IPS DF 6.9 (cell line): ENCODE measurements at regions not wholly inside any gene's neighbourhood (a gene's known extent, or its start where the extent isn't known, plus 50 kb on each side); places are given as distances from the start of the nearest gene placed in this dataset.

Experiments used
- DNase-seq: peaks from one replicate; pipeline ENCODE4 v3.0.0-alpha.2; 2013; ENCODE audit warnings: low read depth, low spot score
- H3K27ac ChIP-seq: one replicate; pipeline ENCODE4 v1.5.1; 2013; ENCODE audit warnings: low read length, control low read depth
- H3K27me3 ChIP-seq: 2 replicates; pipeline ENCODE4 v1.6.1; 2013; ENCODE audit warnings: mild to moderate bottlenecking, low read length; ENCODE audit not compliant: control insufficient read depth, insufficient read depth
- H3K36me3 ChIP-seq: 2 replicates; pipeline ENCODE4 v1.6.1; 2013; ENCODE audit warnings: low read length; ENCODE audit not compliant: control insufficient read depth, insufficient read depth
- H3K4me1 ChIP-seq: 2 replicates; pipeline ENCODE4 v1.6.1; 2013; ENCODE audit warnings: low read length; ENCODE audit not compliant: control insufficient read depth, insufficient read depth
- H3K4me3 ChIP-seq: 2 replicates; pipeline ENCODE4 v1.5.1; 2013; ENCODE audit warnings: mild to moderate bottlenecking, low read length
- H3K9me3 ChIP-seq: 2 replicates; pipeline ENCODE4 v1.6.1; 2013; ENCODE audit warnings: low read length, inconsistent platforms; ENCODE audit not compliant: control insufficient read depth, insufficient read depth
- WGBS: extraction: QIAGEN DNeasy Blood & Tissue Kit; methylation state at CpG from one replicate; pipeline ENCODE4 v1.1.7; 2013; ENCODE audit warnings: mixed read lengths, missing lambda C conversion rate; ENCODE audit not compliant: insufficient read length, insufficient coverage; 5-methylcytosine and 5-hydroxymethylcytosine counted together

- DNase-seq, result no peak
- no CpG with 5 or more reads among the region's 2 CpGs for WGBS
- Histone ChIP-seq H3K27ac (no peak overlapping the region), H3K36me3 (no peaks in the 10 kb centered on the region), H3K9me3 (no peaks in the 10 kb centered on the region), H3K4me3 (no peak overlapping the region), H3K4me1 (peaks cover 1% of the 10 kb centered on the region; the same call in 1 of the 2 replicates), H3K27me3 (no peaks in the 10 kb centered on the region)
These were observed 999.7 kb upstream of the SEL1L start for GRCh38 chr14:82533351-82533750.

DNA sequence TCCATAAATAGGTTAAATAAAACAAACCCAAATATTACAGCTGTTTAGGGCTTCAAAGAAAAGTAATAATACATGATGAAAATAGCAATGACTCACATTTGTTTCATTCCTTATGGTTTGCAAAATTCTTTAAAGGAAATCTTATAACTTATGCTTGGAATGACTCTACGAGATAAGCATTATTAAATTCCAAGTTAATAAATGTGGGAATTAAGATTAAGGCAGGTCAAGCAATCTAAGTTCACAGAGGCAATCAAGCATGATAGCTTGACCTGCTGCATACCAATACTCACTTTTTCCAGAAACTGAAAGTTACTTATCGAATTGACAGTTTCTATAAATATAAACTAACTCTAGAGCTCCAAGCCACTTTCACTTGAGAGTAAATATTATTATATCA is 1002.9 kb upstream of the SEL1L start:
- no CpG with 5 or more reads among the region's 2 CpGs for WGBS

DNA sequence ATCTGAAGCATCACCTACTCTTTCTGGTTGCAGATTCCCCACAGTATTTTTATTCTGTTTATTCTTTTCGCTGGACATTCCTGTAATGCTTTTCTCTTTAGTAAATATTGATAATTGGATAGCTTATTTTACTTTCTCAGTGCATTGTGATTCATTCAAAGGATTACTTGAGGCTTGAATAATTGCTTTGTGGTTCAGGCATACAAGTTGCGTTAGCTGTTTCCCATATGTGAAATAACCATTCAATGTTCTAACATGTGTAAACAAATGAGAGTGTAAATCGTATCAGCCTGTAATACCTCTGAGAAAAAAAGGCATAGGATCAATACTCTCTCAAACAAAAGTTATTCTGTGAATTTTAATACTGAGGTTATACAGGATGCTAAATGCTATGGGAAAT is 1004.2 kb upstream of the SEL1L start:
- Histone ChIP-seq H3K9me3 (no peaks in the 10 kb centered on the region), H3K36me3 (no peaks in the 10 kb centered on the region), H3K4me3 (no peak overlapping the region), H3K27ac (no peak overlapping the region), H3K4me1 (peaks cover 1% of the 10 kb centered on the region; the same call in 1 of the 2 replicates), H3K27me3 (no peaks in the 10 kb centered on the region)
- no peak for DNase-seq
- no CpG with 5 or more reads among the region's 3 CpGs for WGBS

More for the DNA sequence above, 1002.9 kb upstream of the SEL1L start:
- H3K4me1 ChIP-seq, result peaks cover 1% of the 10 kb centered on the region; the same call in 1 of the 2 replicates
- H3K27me3 ChIP-seq, result no peaks in the 10 kb centered on the region
- no peaks in the 10 kb centered on the region for H3K9me3 ChIP-seq
- H3K36me3 ChIP-seq, result no peaks in the 10 kb centered on the region
- H3K4me3 ChIP-seq, result no peak overlapping the region
- no peak for DNase-seq
- no peak overlapping the region for H3K27ac ChIP-seq

DNA sequence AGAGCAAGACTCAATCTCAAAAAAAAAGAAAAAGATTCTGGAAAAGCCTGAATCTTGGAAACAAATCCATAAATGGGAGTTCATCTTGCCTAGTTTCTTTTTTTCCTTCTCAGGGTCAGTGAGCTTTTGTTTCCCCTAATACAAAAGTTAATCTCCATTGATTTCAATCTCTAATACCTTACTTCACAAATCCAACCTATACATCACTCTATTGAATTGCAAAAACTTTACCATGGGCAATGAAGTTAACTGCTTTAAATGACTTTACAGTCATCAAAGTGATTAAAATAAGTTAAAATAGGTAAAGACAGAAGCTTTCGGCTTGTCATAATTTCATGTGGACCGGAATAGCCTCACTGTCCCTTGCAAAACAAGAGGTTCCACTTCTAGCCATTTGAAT is 1012.7 kb upstream of the SEL1L start:
- Histone ChIP-seq H3K27me3 (no peaks in the 10 kb centered on the region), H3K36me3 (no peaks in the 10 kb centered on the region), H3K4me1 (no peaks in the 10 kb centered on the region), H3K9me3 (no peaks in the 10 kb centered on the region), H3K27ac (no peak overlapping the region), H3K4me3 (no peak overlapping the region)
- DNase-seq, result no peak
- no CpG with 5 or more reads among the region's 2 CpGs for WGBS

DNA sequence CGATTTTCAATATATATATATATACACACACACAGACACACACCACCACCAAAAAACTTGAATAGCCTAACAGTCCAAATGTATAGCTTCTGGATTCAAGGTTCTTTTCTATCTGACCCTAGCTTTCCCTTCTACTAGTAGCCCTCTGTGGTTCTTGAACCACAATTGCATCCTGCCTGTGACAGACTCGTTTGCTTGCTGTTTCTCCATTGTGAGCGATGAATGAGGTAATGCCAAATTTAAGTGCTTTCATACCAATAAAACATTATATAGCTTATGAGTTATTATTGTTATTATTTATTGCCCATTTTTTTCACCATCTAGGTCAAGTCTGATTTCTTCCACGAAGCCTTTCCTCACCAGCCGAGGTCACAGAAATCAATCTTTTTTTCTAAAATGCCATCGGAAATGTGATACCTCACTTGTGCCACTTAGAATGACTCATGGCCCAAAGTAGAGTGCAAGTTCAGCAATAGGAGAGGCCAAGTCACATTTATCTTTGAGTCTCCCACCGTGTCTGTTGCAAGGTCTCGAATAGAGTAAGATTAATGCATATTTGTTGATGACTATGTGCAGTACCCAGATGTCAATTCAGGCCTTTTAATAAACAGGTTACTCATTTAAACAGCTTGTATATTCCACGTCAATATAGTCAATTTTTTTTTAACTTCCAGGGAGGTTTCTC is 1015.8 kb upstream of the SEL1L start:
- WGBS, result no CpG with 5 or more reads among the region's 9 CpGs
- Histone ChIP-seq H3K4me3 (no peak overlapping the region), H3K4me1 (no peaks in the 10 kb centered on the region)

DNA sequence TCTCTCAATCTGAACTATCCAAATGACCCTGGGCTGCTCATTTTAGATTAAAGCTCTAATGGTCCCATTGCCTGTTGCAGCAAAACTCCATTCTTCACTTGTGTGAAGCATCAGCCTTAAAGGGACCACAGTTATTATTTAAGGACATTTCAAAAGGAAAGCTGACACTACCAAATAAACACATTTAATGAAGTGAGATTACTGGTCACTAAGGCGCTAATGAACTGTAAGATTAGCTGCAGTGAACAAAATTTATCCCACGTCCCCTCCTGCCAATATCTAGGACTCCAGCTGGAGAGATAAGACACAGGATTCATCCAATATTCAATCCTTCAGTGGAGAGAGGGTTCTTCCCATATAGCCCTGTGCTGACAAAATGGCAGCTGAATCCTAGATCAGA is 1029.2 kb upstream of the SEL1L start:
- no CpG with 5 or more reads among the region's 2 CpGs for WGBS
- Histone ChIP-seq H3K27me3 (no peaks in the 10 kb centered on the region), H3K36me3 (no peaks in the 10 kb centered on the region), H3K4me1 (no peaks in the 10 kb centered on the region), H3K9me3 (no peaks in the 10 kb centered on the region), H3K27ac (no peak overlapping the region), H3K4me3 (no peak overlapping the region)
- DNase-seq, result no peak

More for the DNA sequence above, 1015.8 kb upstream of the SEL1L start:
- no peak for DNase-seq
- H3K27ac ChIP-seq, result no peak overlapping the region
- H3K27me3 ChIP-seq, result no peaks in the 10 kb centered on the region
- H3K36me3 ChIP-seq, result no peaks in the 10 kb centered on the region
- no peaks in the 10 kb centered on the region for H3K9me3 ChIP-seq

GRCh38 chr14:82565825-82566224 is 1032.2 kb upstream of the SEL1L start:
- H3K36me3 ChIP-seq, result no peaks in the 10 kb centered on the region
- no peak for DNase-seq
- no CpG with 5 or more reads among the region's 1 CpG for WGBS
- H3K27me3 ChIP-seq, result no peaks in the 10 kb centered on the region
- no peaks in the 10 kb centered on the region for H3K4me1 ChIP-seq
- no peak overlapping the region for H3K4me3 ChIP-seq
- no peak overlapping the region for H3K27ac ChIP-seq
- H3K9me3 ChIP-seq, result no peaks in the 10 kb centered on the region

DNA sequence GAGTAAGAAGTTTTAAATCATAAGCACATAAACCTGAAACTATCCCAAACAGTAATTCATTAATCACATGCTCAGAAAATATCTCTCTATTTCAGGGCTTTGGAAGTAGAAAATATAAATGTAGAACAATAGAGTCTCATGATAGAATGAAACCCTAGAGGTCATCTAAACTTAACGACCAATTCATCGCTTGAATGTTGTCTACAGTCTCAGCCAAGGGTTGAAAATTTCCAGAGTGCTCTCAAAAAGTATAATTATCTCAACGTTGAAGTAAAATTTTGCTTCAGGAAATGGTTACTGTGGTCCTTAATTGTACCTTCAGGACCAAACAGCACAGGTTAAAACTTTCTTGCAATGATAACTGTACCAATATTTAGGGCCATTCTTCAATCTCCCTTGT is 1053.6 kb upstream of the SEL1L start:
- Histone ChIP-seq H3K4me1 (no peaks in the 10 kb centered on the region), H3K4me3 (no peak overlapping the region), H3K36me3 (no peaks in the 10 kb centered on the region), H3K9me3 (no peaks in the 10 kb centered on the region), H3K27ac (no peak overlapping the region), H3K27me3 (no peaks in the 10 kb centered on the region)
- DNase-seq, result no peak
- WGBS, result no CpG with 5 or more reads among the region's 3 CpGs

DNA sequence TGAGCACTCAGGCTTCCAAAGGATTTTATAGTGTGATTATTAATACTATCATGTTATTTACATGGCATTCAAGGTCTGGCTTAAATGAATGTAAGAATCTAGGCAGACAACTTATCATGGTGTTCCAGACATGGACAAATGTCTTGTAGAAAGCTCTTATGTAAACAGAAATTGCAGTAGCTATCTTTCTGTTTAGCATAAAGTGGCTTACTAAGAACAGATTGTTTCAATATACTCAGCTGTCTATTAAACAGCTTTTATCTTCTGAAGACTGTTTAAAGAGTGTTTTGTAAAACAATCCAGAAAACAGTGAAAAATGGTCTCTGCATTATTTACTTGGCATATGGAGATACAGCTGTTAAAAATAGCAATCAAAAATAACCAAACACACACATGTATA is 1061.8 kb upstream of the SEL1L start:
- Histone ChIP-seq H3K27ac (no peak overlapping the region), H3K27me3 (no peaks in the 10 kb centered on the region), H3K9me3 (no peaks in the 10 kb centered on the region), H3K4me1 (no peaks in the 10 kb centered on the region), H3K36me3 (no peaks in the 10 kb centered on the region), H3K4me3 (no peak overlapping the region)
- DNase-seq, result no peak

DNA sequence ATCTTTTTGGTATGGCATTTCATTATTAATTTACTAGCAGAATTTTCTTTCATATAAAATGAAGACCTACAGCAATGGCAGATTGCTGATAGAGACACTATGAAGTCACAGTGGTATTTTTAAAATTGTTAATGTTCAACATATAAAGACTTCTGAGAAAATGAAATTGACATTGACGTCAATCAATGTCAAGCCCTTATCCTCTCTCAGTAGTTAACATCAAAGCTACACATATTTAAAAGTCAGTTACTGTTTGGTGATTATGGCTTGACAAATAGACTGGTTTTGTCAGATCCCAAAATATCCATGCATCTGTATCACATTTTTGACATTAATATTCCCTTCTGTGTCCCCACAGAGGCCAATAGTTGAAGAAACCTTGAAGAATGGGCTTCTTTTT is 1069.1 kb upstream of the SEL1L start:
- H3K4me3 ChIP-seq, result no peak overlapping the region
- no peaks in the 10 kb centered on the region for H3K4me1 ChIP-seq
- H3K27ac ChIP-seq, result no peak overlapping the region
- no peak for DNase-seq
- no peaks in the 10 kb centered on the region for H3K9me3 ChIP-seq
- no peaks in the 10 kb centered on the region for H3K36me3 ChIP-seq
- no peaks in the 10 kb centered on the region for H3K27me3 ChIP-seq
- WGBS, result no CpG with 5 or more reads among the region's 1 CpG

DNA sequence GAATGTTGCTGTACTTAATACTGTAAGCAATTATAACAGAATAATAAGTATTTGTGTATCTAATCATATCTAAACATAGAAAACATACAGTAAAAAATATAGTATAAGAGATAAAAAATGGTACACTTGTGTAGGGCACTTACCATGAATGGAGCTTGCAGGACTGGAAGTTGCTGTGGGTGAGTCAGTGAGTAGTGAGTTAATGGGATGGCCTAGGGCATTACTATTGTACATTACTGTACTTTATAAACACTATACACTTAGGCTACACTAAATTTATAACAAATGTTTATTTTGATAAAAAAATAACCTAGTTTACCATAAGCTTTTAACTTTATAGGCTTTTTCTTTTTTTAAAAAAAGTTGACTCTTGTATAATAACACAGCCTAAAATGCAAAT is 1071.2 kb upstream of the SEL1L start:
- Histone ChIP-seq H3K36me3 (no peaks in the 10 kb centered on the region), H3K27me3 (no peaks in the 10 kb centered on the region), H3K4me3 (no peak overlapping the region), H3K27ac (no peak overlapping the region), H3K9me3 (no peaks in the 10 kb centered on the region), H3K4me1 (no peaks in the 10 kb centered on the region)
- no peak for DNase-seq
